Stimulated activated CD8-positive, alpha-beta memory T cell treated with anti-CD3 and anti-CD28 coated beads, Interleukin-4, amount 100 ng/mL, for 4 hours (primary cell): ENCODE measurements at regions not wholly inside any gene's neighbourhood (a gene's known extent, or its start where the extent isn't known, plus 50 kb on each side); places are given as distances from the start of the nearest gene placed in this dataset.

Source experiments
- DNase-seq, 2 donors: peaks; one replicate each; pipeline ENCODE4 v3.0.0-alpha.2; 2020; ENCODE audit warnings: low read depth in 2 of 2, low spot score in 1 of 2

DNA sequence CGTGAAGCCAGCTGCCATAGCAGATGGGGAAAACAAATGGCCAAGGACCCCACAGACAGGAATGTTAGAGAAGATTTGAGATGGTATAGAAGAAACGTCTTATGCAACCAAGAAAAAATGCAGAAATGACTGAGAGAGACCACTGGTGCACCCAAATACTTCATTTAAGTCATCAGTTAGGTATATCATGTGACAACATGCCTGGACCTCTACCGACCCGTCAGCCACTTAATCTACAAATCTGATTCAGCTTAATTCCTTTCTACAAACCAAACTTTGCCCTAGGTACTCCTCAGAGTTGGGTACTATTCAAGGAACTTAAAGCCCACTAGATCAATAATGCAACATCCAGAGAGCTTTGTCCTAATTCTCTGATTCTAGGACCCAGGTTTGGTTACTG, 126.0 kb upstream of the UBE2E2 start:
- no peak for DNase-seq

DNA sequence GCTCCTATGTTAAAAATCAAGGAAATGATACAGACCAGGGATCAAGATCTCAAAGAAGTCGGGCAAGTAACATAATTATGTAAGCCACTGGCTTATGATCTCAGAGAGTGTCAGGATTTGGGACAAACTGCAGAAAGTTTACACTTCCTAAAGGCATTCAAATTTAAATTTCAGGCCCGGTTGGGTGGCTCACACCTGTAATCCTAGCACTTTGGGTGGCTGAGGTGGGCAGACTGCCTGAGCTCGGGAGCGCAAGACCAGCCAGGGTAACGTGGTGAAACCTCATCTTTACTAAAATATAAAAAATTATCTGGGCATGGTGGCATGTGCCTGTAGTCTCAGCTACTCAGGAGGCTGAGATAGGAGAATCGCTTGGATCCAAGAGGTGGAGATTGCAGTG, 124.4 kb upstream of the UBE2E2 start:
- DNase-seq, result no peak

DNA sequence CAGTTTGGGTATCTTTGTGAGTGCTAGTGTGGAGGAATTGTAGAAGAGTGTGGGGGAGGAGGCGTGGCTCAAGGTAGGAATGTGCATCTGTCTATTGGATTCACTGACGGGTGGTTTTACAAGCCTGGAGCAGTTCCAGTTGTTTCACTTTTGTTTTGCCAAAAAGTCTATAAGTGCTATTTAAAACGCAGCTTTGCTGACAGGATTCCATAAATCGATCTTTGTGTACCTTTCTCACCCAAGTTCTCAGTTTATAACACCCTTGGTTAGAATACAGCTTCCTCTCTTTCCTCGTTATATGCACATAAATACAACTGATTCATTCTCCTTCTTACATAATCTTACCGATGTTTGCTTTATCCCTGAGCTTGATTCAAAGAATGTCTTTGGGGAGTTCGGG, 123.2 kb upstream of the UBE2E2 start:
- no peak for DNase-seq

DNA sequence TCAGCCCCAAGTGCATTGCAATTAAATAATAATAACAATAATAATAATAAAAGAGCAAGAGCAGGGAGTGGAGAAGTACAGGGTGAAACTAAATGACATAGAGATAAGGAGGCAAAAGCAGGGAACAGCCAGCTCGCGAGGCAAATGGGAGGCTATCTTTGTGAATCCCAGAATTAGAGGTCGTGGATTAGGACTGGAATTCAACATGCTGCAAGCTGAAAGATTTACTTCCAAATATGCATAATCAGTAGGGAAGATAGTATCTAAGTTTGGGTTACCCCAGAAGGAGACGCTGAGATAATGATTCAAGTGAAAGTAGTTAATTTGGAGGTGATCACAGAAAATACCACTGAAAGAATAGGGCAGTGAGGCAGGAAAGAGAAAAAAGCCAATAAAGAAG, 119.4 kb upstream of the UBE2E2 start:
- DNase-seq, result no peak

DNA sequence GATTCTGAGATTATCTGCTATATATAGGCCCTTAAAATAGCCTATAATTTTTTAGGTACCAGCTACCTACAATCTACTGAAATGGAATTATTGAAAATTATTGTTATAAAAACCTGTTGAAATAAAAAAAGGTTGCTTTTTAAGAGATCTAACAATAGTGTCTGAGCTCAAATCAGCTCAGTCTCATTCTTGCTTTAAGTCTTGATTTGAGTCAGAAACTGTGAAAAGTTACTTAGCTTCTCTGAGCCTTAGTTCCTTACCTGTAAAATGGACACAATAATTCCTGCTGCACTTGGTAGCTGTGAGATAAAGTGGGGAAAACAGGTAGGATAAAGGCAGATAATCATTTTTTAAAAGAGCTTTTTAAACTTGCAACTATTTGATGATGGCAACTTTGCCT, 118.8 kb upstream of the UBE2E2 start:
- no peak for DNase-seq

DNA sequence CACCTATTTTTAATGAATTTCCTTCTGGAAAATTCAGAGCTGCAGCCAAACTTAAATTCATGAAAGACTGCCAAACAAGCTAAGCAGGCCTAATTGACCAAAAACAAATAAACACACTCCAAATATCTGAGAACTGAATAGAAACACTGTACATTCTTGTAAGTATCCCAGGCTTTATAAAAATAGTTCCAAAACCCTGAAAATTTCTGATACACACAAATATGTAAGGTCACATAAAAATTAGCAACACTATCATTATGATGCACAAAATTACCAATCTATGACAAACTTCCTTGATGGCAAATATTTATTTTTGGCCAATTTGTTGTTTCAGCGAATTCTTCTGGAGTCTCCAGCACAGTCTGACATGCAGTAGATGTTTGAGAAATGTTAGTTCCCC, 117.9 kb upstream of the UBE2E2 start:
- no peak for DNase-seq

DNA sequence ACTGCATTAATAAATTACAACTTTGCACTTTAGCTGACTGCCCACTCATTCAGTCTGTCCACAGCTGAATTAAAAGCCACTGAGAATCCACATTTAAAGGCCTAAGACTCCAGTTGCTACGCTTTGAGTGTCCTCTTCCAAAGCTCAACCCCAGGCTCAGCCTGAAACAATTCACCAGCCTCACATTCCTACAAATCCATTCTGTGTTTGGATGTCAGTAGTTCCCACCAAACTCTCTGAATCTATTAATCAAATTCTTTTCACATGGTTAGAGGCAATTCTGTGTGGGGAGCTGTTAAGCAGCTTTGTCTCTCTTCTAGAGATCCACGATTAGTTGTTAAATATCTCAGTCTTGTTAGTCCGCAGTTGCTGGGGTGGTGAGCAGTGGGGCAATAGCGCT, 116.8 kb upstream of the UBE2E2 start:
- DNase-seq, result no peak

DNA sequence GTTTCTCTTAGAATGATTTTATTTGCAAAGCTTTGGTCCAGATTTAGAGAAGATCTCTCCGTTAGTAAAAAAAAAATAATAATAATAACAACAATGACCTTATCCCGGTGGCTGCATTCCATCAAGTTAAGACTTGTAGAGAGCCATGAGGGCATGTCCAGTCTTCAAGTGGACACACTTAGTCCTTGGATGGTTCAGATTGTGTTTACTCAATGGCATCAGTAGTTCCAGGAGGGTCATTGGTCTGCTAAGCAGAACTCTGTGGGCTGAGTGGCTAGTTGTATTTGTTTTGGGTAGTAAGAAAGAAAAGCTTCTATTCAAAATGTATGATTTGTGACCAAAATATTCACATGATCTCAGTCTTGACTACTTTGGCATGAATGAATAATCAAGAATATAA, 116.3 kb upstream of the UBE2E2 start:
- no peak for DNase-seq

DNA sequence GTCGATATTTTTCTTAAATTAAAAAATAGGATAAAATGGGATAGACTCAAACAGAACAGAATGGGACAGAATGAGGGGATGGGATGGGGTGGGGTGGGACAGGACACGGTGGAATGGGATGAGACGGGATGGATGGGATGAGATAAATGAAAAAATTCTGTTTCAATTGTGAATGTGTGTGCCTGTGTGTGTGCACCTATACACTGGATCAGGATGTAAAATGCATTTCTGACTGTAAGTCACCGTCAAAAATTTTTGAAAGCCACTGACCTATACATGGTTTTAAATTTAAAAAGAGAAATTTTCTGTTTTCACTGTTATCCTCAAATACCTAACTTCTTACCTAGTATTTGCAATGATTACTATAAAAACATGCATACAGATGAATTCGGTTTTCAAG, 108.7 kb upstream of the UBE2E2 start:
- DNase-seq, result no peak

DNA sequence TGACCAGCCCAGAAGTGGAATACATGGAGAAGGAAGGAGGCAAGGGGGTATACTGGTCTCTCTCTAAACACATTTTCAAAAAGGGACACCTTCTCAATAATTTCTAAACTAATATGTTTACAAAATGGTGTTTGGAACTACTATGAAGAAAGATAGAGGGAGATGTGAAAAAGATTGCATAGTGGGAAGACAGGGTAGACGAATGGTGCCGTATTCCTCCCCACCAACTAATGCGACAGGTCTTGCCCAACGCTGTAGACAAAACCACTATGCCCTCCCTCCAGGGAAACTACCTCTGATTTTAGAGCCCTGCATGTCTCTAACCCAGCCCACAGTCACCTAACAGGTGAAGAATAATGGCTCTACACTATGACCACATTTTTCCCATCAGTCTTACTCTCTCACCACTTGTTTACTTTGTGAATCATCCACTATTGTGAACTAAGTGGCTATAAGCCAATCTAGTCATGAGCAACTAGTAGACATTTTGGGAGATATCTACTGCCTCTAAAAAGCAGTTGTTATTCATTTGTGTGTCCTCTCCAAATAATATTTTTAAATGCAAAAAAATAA, 108.2 kb upstream of the UBE2E2 start:
- DNase-seq, result no peak

DNA sequence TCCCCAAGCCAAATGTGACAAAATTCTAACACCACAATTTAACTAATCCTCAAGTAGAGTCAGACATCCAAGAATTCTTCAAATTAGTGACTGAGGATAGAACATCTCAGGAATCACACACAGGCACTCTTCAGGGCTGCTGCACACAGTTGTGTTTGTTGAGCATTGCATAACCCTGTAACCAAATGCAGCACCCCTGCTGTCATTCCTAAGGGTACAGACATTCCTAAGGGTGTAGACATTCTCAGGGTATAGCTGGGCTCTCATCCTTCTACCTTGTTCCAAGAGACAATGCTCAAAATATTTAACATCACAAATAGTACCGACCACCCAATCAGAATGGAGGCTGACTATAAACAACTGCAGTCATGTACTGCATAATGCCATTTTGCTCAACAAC, 107.1 kb upstream of the UBE2E2 start:
- no peak for DNase-seq

DNA sequence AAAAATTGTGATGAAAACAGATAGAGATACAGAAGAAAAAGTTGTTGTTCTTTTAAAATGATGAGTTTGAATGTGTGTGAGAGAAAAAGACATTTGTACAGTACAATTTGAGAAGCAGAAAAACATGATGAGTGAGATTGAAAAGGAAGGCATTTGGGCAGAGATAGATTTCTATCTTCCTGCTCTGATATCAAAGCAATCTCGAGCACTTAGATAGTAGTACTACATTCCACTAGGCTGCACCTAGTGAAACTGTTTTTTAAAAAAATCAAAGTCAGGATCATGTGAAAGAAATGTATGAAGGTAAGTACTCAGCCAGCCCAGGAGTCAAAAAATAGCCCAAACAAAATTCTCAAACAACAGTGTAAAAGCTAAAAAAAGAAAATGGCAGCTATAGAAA, 104.1 kb upstream of the UBE2E2 start:
- no peak for DNase-seq

DNA sequence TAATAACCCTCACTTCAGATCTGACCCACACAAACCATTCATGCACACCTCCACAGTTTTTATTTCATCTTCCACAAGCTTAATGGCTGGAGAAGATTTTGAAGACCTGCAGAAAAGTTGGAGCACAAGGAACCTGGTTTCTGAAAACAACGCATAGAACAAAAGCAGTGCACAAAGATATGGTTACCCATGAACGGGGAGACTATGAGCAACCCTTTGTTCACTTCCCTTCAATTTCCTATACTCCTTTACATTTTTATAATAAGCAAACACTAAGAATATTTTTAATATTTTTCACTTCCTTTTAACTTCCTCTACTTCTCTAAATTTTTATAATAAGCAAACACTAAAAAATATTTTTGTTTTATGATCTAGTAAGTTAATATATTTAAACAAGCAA, 103.5 kb upstream of the UBE2E2 start:
- no peak for DNase-seq

DNA sequence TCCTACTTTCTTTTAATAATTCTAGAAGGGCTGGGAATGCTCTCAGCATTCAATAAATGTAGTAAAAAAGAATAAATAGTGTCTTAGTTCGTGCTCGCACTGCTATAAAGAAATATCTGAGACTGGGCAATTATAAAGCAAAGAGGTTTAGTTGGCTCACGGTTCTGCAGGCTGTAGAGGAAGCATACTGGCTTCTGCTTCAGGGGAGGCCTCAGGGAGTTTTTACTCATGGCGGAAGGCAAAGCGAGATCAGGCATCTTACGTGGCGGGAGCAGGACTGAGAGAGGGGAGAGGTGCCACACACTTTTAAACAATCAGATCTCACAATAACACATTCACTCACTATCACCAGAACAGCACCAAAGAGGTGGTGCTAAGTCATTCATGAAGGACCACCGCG, 103.0 kb upstream of the UBE2E2 start:
- DNase-seq, result no peak

DNA sequence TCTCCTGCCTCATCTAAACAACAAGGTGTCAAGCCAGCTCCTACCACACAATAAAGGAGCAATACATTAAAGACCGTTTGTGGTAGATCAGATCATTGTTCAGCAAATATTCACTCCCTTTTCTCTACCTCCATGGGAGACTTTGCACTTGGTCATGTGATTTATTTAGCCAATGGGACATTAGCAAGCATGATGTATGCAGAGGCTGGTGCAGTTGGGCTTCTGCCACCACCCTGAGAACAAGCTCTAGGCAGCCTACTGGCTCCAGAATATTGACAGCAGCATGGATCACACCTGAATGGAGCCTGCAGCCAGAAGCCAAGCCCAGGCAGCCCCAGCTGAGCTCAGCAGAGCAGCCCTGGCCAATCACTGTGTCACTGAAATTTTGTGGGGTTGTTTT, 99.4 kb upstream of the UBE2E2 start:
- DNase-seq, result no peak

DNA sequence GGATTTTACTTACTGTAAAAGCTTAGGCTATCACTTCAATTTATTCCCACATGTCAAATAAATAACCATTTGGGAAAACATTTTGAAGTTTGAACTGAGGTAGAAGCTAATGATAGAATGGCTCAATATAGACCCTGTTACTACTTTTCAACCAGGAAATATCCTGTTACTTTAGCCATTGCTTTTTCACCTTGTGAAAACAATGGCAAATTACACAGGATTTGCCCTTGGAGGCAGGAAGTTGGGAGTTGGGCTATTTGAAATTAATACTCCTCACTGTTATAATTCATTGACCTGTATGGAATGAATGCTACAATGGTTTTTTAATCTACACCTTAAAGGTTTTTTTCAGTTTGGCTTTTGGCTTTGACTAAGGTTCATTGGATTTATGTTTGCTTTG, 98.1 kb upstream of the UBE2E2 start:
- no peak for DNase-seq

DNA sequence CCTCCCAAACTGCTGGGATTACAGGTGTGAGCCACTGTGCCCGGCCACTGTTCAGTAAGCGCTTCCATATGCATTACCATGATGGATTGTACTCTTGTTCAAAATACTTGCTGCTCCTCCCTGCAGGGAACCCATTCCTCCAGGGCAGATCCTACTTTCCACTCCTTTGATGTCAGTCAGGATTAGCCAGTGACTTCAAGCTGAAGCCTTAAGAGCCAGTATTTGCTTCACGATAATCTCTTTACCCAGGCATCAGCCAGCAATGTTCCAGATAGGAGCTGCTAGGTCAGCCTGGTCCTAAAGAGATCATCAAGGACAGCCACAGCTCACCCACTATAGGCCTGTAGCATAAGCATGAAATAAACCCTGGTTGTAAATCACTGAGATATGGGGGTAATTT, 96.5 kb upstream of the UBE2E2 start:
- DNase-seq, result no peak

DNA sequence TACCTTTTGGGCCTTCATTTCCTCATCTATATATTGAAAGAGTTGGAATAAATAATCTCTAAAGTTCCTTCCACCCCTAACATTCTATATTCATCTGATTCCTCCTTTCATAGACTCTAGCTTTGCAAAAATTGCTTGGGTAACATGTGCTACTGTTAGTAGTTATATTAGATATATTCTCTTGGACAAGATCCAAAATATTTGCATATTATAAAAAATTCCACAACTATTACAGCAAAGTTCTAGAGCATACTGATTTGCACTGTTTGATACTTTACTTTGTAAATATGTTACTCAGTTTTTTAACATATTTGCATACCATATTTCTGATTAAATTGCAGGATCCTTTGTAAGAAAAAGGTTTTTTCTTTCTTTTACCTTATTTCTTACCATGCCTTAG, 95.9 kb upstream of the UBE2E2 start:
- DNase-seq, result no peak

DNA sequence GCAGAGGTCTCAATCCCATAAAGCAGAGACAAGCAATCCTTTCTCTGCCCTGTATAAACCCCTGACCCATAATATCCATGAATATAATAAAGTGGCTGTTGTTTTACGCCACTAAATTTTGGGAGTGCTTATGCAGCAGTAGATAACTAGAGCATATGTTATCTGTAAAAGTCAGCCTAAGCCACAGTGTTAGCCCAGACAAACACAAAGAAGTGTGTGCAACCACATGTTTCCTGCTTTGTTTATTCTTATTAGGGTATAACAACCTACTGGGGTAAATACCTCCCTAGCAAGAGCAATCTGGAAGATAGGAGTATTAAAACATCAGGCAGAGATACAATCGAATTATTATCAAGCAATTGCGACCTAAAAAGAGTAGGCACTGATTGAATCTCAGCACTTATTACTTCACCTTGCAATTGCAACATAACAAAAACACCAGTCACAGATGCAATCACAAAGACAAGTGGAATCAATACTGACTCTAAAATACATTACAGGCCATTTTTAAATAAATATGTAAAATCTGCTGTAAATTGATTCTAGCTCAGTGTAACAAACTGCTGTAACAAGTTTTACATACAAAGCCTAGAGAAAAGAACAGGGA, 94.6 kb upstream of the UBE2E2 start:
- DNase-seq, result no peak

DNA sequence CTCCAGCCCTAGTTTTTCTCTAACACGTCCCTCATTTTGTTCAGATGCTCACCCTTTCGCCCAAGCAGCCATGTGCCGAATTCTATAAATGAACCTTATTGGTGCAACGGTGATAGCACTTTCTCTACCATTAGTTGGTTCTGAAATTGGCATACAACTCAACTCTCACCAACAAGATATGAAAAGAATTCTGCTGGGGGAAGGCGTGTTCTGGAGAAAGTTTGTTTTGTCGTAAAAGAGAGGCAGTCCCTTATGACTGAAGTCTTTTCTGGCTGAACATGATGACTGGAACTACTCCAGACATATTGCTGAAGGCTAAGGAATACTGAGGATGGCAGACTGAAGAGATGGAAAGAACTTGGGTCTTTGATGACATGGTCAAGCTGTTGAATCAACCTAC, 91.8 kb upstream of the UBE2E2 start:
- no peak for DNase-seq

DNA sequence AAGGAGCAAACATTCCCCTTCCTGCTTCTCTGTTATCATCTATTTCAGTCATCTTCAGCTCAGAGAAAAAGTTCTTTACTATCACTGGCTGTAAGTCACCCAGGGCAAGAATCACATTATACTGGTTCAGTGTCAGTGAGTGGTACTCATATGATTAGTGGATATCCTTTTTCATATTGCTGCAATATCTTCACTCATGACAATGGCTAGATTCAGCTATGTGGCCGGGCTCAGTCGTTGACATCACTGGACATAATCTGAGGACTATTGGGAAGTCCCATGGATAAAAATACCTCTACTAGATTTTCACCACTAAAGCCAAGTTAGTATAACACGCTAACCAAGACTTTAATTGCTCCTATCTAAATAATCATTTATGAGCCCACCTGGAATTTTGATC, 91.3 kb upstream of the UBE2E2 start:
- DNase-seq, result no peak

DNA sequence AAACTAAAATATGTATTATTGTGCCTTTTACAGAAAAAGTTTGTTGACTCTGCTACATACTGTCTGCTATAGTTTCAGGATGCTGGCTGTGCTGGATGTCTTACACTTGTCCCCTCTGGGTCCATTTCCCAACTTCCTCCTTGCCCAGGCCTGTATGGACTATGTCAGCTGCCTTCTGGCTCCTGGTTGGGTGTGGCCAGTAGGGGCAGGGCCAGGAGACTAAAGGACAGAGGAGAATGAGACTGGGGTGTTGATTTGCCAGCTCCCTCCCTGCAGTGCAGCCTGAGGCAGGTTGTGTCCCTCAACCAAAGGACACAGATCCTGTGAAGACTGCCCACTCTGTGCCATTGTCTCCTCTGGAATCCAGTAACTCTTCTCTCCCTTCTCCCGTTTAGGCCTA, 90.6 kb upstream of the UBE2E2 start:
- no peak for DNase-seq

DNA sequence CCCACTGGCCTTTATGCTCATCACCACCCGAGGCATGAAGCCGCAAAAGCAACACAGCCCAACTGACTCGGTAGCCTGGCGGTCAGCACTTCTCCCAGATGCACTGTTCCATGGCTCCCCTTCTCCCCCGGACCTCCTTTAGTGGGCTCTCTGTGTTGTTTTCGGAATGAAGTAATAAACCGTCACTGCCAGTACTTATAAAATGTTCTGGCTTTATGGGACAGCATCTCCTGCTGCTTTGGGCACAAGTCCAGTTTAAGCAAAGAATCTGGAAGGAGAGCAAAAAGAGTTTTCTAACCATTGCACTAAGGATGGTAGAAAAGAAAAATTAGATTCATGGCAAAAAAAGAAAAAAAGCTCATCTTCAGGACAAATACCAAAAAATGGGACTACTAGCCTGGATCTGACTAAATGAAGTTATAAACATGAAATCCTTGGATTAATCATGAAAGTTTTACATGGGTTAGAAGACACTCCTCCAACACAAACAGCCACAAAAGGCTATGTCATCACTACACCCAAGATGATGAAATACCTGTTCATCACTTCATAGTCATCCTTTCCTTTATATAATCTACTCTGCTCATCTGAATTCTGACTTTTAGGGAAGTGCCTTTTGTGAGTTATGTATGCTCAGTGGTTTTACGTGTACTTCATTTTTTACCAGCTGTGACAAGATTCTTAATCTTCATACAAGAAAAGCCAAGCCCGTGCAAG, 89.5 kb upstream of the UBE2E2 start:
- DNase-seq, result no peak
